NT2/D1 (cell line): ENCODE measurements at regions not wholly inside any gene's neighbourhood (a gene's known extent, or its start where the extent isn't known, plus 50 kb on each side); places are given as distances from the start of the nearest gene placed in this dataset.

ENCODE experiments used
- SUZ12 ChIP-seq: IDR thresholded peaks from 2 replicates; pipeline ENCODE4 v1.6.1; 2011; ENCODE audit not compliant: insufficient read length, insufficient read depth; ENCODE audit errors: extremely low read depth
- YY1 ChIP-seq: IDR thresholded peaks from 2 replicates; pipeline ENCODE4 v1.6.1; 2011; ENCODE audit not compliant: insufficient read length, insufficient read depth
- ZNF274 ChIP-seq: IDR thresholded peaks from 2 replicates; pipeline ENCODE4 v1.6.1; 2011; ENCODE audit warnings: mild to moderate bottlenecking, low read depth, low read length

DNA sequence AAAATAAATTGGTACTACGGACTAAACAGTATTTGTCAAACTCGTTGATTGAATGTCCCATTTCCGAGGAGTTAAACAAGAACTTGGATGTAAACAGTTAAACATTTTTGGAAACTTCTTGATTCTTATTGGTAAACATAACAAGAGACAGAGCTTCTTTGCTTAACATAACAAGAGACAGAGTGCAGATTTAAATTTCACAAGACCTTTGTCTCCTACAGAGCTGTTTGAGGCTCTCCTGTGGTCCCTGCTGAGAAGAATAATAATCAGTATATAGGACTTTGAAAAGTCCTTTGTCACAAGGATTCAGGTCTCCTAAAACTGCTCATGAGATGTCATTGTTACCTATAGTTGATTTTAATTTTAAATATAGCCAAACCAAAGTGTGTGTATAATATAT, 170.6 kb upstream of the C21orf91 start:
- TF ChIP-seq YY1 (no peak), ZNF274 (no peak), SUZ12 (no peak)
